ENCODE measurements at regions not wholly inside any gene's neighbourhood (a gene's known extent, or its start where the extent isn't known, plus 50 kb on each side); places are given as distances from the start of the nearest gene placed in this dataset.

DNA sequence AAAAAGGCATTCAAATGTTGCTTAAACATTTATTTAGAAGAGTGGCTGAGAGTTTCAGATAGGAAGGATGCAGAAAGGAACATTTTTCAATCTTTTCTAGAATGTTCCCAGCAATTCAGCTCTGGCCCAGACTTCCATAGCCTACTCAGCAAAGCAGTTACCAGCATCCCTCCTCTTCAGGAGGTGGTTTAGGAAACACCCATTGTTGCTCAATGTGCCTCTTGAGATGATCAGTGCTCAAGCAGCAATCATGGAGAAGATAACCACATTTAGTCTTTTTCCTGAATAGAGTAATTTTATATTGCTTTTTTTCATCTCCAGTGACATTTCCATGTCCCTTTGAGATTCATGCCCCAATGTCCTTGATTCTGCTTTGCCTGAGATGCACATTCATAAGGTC, 328.7 kb upstream of the PPARGC1A start:
- intact Hi-C loops (cut with micrococcal nuclease; ENCODE audit: unreplicated experiment): no loop called here
- Histone ChIP-seq H4K20me1 (ENCODE audit: insufficient read depth, low read length) (no peaks in the 10 kb centered on the region), H3K36me3 (ENCODE audit: insufficient read depth, low read length) (no peaks in the 10 kb centered on the region), H3K4me1 (ENCODE audit: insufficient read depth, low read length, poor library complexity, severe bottlenecking) (no peaks in the 10 kb centered on the region), H3K79me2 (ENCODE audit: insufficient read depth, low read depth, low read length) (no peaks in the 10 kb centered on the region), H3K27ac (ENCODE audit: low read depth, low read length, poor library complexity, severe bottlenecking) (no peak overlapping the region), H3K4me2 (ENCODE audit: low read length) (no peak overlapping the region), H3K9me3 (ENCODE audit: low read length) (no peaks in the 10 kb centered on the region), H3K4me3 (ENCODE audit: low read depth, low read length, poor library complexity, severe bottlenecking) (no peak overlapping the region), H2AFZ (ENCODE audit: low read length) (no peak overlapping the region), H3K9me2 (ENCODE audit: insufficient read depth, low read length) (no peaks in the 10 kb centered on the region)
- ChIA-PET POLR2A (interaction anchor here (0.7 kb wide), 1 partner anchor 13 kb away, joined by 3 read pairs; no protein-coding TSS in a partner anchor), CTCF (ENCODE audit: unreplicated experiment) (no interaction called here)
- no TSS peak for BruUV-seq (replicated peaks)
- TF ChIP-seq, protein P1, sequence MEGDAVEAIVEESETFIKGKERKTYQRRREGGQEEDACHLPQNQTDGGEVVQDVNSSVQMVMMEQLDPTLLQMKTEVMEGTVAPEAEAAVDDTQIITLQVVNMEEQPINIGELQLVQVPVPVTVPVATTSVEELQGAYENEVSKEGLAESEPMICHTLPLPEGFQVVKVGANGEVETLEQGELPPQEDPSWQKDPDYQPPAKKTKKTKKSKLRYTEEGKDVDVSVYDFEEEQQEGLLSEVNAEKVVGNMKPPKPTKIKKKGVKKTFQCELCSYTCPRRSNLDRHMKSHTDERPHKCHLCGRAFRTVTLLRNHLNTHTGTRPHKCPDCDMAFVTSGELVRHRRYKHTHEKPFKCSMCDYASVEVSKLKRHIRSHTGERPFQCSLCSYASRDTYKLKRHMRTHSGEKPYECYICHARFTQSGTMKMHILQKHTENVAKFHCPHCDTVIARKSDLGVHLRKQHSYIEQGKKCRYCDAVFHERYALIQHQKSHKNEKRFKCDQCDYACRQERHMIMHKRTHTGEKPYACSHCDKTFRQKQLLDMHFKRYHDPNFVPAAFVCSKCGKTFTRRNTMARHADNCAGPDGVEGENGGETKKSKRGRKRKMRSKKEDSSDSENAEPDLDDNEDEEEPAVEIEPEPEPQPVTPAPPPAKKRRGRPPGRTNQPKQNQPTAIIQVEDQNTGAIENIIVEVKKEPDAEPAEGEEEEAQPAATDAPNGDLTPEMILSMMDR (conservative IDR thresholded peaks at IDR 0.05; ENCODE audit: low read length): no peak
- TF ChIP-seq EZH2phosphoT487 (IDR thresholded peaks at IDR 0.05; ENCODE audit: borderline replicate concordance, low read depth, low read length): no peak
- DNase-seq (ENCODE audit: low spot score): no peak

DNA sequence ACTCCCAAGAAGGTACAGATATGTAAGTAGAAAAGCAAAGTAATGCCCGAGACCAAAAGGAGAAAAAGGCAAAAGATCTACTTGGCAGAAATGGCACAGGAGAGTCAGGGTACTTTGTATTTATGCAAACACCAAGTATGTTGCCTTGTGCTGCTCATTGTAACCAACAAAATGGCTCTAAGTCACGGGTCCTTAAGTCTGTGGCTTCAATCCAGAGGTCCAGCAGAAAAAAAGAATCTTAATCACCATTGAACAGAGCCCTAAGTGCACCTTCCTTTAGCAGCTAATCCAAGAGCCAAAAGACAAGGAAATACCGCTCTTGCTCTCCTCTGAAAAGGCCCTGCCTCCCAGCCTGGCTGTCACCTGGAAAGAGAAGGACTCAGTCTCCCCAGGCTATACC, 324.9 kb upstream of the PPARGC1A start:
- Histone ChIP-seq H4K20me1 (ENCODE audit: insufficient read depth, low read length) (no peaks in the 10 kb centered on the region), H3K79me2 (ENCODE audit: insufficient read depth, low read depth, low read length) (no peaks in the 10 kb centered on the region), H3K9me2 (ENCODE audit: insufficient read depth, low read length) (no peaks in the 10 kb centered on the region), H2AFZ (ENCODE audit: low read length) (no peak overlapping the region), H3K4me3 (ENCODE audit: low read depth, low read length, poor library complexity, severe bottlenecking) (no peak overlapping the region), H3K36me3 (ENCODE audit: insufficient read depth, low read length) (no peaks in the 10 kb centered on the region), H3K4me1 (ENCODE audit: insufficient read depth, low read length, poor library complexity, severe bottlenecking) (no peaks in the 10 kb centered on the region), H3K4me2 (ENCODE audit: low read length) (no peak overlapping the region), H3K27ac (ENCODE audit: low read depth, low read length, poor library complexity, severe bottlenecking) (no peak overlapping the region), H3K9me3 (ENCODE audit: low read length) (no peaks in the 10 kb centered on the region)
- no TSS peak for BruUV-seq (replicated peaks)
- POLR2A ChIA-PET: no interaction called here
- TF ChIP-seq, protein P1 (conservative IDR thresholded peaks at IDR 0.05; ENCODE audit: low read length): no peak
- no peak for TF ChIP-seq EZH2phosphoT487 (IDR thresholded peaks at IDR 0.05; ENCODE audit: borderline replicate concordance, low read depth, low read length)
- CTCF ChIA-PET (ENCODE audit: unreplicated experiment): no interaction called here
- intact Hi-C loops (cut with micrococcal nuclease; ENCODE audit: unreplicated experiment): no loop called here
- no peak for DNase-seq (ENCODE audit: low spot score)

DNA sequence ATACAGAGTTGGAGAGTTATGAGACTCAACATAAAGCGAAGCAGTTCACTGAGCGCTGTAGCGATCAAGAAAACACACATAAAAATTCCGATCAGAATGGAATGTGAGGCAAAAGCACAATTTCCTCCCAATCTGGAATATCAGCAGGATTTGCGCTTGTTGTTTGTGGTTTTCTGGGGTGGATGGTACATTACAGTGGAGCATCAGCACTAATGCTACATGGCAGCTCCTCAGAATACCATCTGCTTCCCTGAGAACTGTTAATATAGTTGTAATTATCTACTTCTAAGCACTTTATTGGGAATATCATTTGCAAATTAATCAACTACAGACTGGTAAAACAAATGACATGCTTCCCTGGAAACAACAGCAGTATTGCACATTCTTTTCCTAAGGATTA, 324.1 kb upstream of the PPARGC1A start:
- Histone ChIP-seq H3K36me3 (ENCODE audit: insufficient read depth, low read length) (no peaks in the 10 kb centered on the region), H3K4me1 (ENCODE audit: insufficient read depth, low read length, poor library complexity, severe bottlenecking) (no peaks in the 10 kb centered on the region), H3K9me2 (ENCODE audit: insufficient read depth, low read length) (no peaks in the 10 kb centered on the region), H4K20me1 (ENCODE audit: insufficient read depth, low read length) (no peaks in the 10 kb centered on the region), H3K79me2 (ENCODE audit: insufficient read depth, low read depth, low read length) (no peaks in the 10 kb centered on the region), H3K4me3 (ENCODE audit: low read depth, low read length, poor library complexity, severe bottlenecking) (no peak overlapping the region), H3K9me3 (ENCODE audit: low read length) (no peaks in the 10 kb centered on the region), H3K4me2 (ENCODE audit: low read length) (no peak overlapping the region), H3K27ac (ENCODE audit: low read depth, low read length, poor library complexity, severe bottlenecking) (no peak overlapping the region), H2AFZ (ENCODE audit: low read length) (no peak overlapping the region)
- DNase-seq (ENCODE audit: low spot score): no peak
- CTCF ChIA-PET (ENCODE audit: unreplicated experiment): no interaction called here
- POLR2A ChIA-PET: no interaction called here
- intact Hi-C loops (cut with micrococcal nuclease; ENCODE audit: unreplicated experiment): no loop called here
- no TSS peak for BruUV-seq (replicated peaks)
- TF ChIP-seq, protein P1 (conservative IDR thresholded peaks at IDR 0.05; ENCODE audit: low read length): no peak
- TF ChIP-seq EZH2phosphoT487 (IDR thresholded peaks at IDR 0.05; ENCODE audit: borderline replicate concordance, low read depth, low read length): no peak
